CD14-positive monocyte (primary cell): ENCODE measurements at regions not wholly inside any gene's neighbourhood (a gene's known extent, or its start where the extent isn't known, plus 50 kb on each side); places are given as distances from the start of the nearest gene placed in this dataset.

ENCODE experiments used
- DNase-seq, 3 donors: peaks; one replicate each; pipeline ENCODE4 v3.0.0-alpha.2; 2011 to 2022
- H2AFZ ChIP-seq: 2 replicates; pipeline ENCODE4 v1.6.0; 2012; ENCODE audit warnings: mild to moderate bottlenecking, low read depth, low read length, inconsistent platforms; ENCODE audit not compliant: insufficient read depth, poor library complexity, severe bottlenecking
- H3K27ac ChIP-seq, 2 donors: 1 replicate in 1 of 2; 2 replicates in 1 of 2; pipeline ENCODE4 v1.5.1; 2012 to 2013; ENCODE audit warnings: low read length in 2 of 2, control low read depth in 1 of 2, inconsistent platforms in 1 of 2, low read depth in 1 of 2, mild to moderate bottlenecking in 1 of 2
- H3K27me3 ChIP-seq, 2 donors: one replicate each; pipeline versions ENCODE4 v1.6.0 to v1.6.1; 2011 to 2013; ENCODE audit warnings: low read length in 2 of 2; ENCODE audit not compliant: control insufficient read depth in 2 of 2, insufficient read depth in 2 of 2
- H3K36me3 ChIP-seq, 2 donors: replicated peaks in 1 of 2; 1 replicate in 1 of 2; 2 replicates in 1 of 2; pipeline versions ENCODE4 v1.5.1 to v1.6.1; 2012 to 2013; ENCODE audit warnings: low read length in 2 of 2, control low read depth in 1 of 2, inconsistent platforms in 1 of 2, mild to moderate bottlenecking in 1 of 2; ENCODE audit not compliant: insufficient read depth in 2 of 2, control insufficient read depth in 1 of 2
- H3K4me1 ChIP-seq, 2 donors: 1 replicate in 1 of 2; 2 replicates in 1 of 2; pipeline versions ENCODE4 v1.5.1 to v1.6.1; 2012 to 2013; ENCODE audit warnings: low read length in 2 of 2, control low read depth in 1 of 2, inconsistent platforms in 1 of 2, mild to moderate bottlenecking in 1 of 2, moderate library complexity in 1 of 2; ENCODE audit not compliant: insufficient read depth in 2 of 2, control insufficient read depth in 1 of 2
- H3K4me2 ChIP-seq: replicated peaks from 2 replicates; pipeline ENCODE3; 2012; ENCODE audit warnings: low read length, moderate library complexity, mild to moderate bottlenecking; ENCODE audit not compliant: poor library complexity, severe bottlenecking; ENCODE audit errors: extremely low read depth
- H3K4me3 ChIP-seq, 3 experiments: fragments of 200-600 bp in 1 of 3; sonication (generic) in 1 of 3; replicated peaks in 1 of 3; 1 replicate in 2 of 3; 2 replicates in 1 of 3; pipeline ENCODE4 v1.5.1; 2011 to 2013; ENCODE audit warnings: low read length in 3 of 3, mild to moderate bottlenecking in 3 of 3, control low read depth in 2 of 3, low read depth in 2 of 3, inconsistent platforms in 1 of 3, moderate library complexity in 1 of 3
- H3K79me2 ChIP-seq: 2 replicates; pipeline ENCODE4 v1.6.0; 2012; ENCODE audit warnings: mild to moderate bottlenecking, control low read depth, inconsistent platforms, low read length, moderate library complexity; ENCODE audit not compliant: insufficient read depth
- H3K9ac ChIP-seq: 2 replicates; pipeline ENCODE4 v1.6.0; 2017; ENCODE audit warnings: low read length, mild to moderate bottlenecking; ENCODE audit not compliant: insufficient read depth, poor library complexity, severe bottlenecking
- H3K9me3 ChIP-seq, 2 donors: replicated peaks in 1 of 2; 1 replicate in 1 of 2; 2 replicates in 1 of 2; pipeline versions ENCODE4 v1.5.1 to v1.6.1; 2012 to 2013; ENCODE audit warnings: low read length in 2 of 2, control low read depth in 1 of 2; ENCODE audit not compliant: control insufficient read depth in 1 of 2, insufficient read depth in 1 of 2
- H4K20me1 ChIP-seq: 2 replicates; pipeline ENCODE4 v1.6.0; 2012; ENCODE audit warnings: mild to moderate bottlenecking, low read length, control low read depth, moderate library complexity; ENCODE audit not compliant: insufficient read depth
- H3K27ac Mint-ChIP-seq, 7 donors: one replicate each; pipeline ENCODE4 v1.8.0; 2020; ENCODE audit warnings: mild to moderate bottlenecking in 7 of 7, mixed read lengths in 7 of 7, moderate library complexity in 6 of 7, inconsistent platforms in 2 of 7
- H3K27me3 Mint-ChIP-seq, 3 donors: one replicate each; pipeline ENCODE4 v1.8.0; 2021 to 2022; ENCODE audit warnings: low read depth in 3 of 3, mild to moderate bottlenecking in 3 of 3, mixed read lengths in 3 of 3, moderate library complexity in 3 of 3, inconsistent platforms in 1 of 3
- H3K36me3 Mint-ChIP-seq, 2 donors: one replicate each; pipeline ENCODE4 v1.8.0; 2020; ENCODE audit warnings: mixed read lengths in 2 of 2, inconsistent platforms in 1 of 2, mild to moderate bottlenecking in 1 of 2
- H3K4me1 Mint-ChIP-seq: one replicate; pipeline ENCODE4 v1.8.0; 2020; ENCODE audit warnings: mild to moderate bottlenecking, mixed read lengths
- H3K4me3 Mint-ChIP-seq, 2 donors: one replicate each; pipeline ENCODE4 v1.8.0; 2020; ENCODE audit warnings: mild to moderate bottlenecking in 2 of 2, mixed read lengths in 2 of 2, moderate library complexity in 1 of 2
- H3K9me3 Mint-ChIP-seq, 7 donors: one replicate each; pipeline ENCODE4 v1.8.0; 2020 to 2022; ENCODE audit warnings: mixed read lengths in 7 of 7, mild to moderate bottlenecking in 6 of 7, moderate library complexity in 6 of 7, inconsistent platforms in 2 of 7
- CTCF ChIP-seq: fragments of 200-600 bp; IDR thresholded peaks from one replicate; pipeline ENCODE4 v1.8.0; 2022; ENCODE audit warnings: antibody characterized with exemption, mild to moderate bottlenecking
- WGBS: methylation state at CpG from one replicate; pipeline ENCODE4 v1.1.5; 2013; ENCODE audit warnings: missing lambda C conversion rate; ENCODE audit not compliant: insufficient coverage; 5-methylcytosine and 5-hydroxymethylcytosine counted together
- intact Hi-C, 2 donors: fragments of 100-400 bp; cut with micrococcal nuclease; formaldehyde crosslinking; loops; one replicate each; pipeline versions ENCODE4 v1.15.0 to v1.15.1; 2023

GRCh38 chr6:163948250-163948649 lies 533.7 kb downstream of the QKI start:
- no peaks in the 10 kb centered on the region for H3K4me1 Mint-ChIP-seq
- Histone ChIP-seq H3K36me3 (no peaks in the 10 kb centered on the region), H4K20me1 (no peaks in the 10 kb centered on the region), H3K27me3 (peaks cover 8 to 27% of the 10 kb centered on the region in 2 donors), H3K9ac (no peak overlapping the region), H2AFZ (no peak overlapping the region), H3K27ac (no peak overlapping the region), H3K9me3 (no peaks in the 10 kb centered on the region), H3K4me3 (no peak overlapping the region), H3K4me2 (no peak overlapping the region), H3K4me1 (no peaks in the 10 kb centered on the region), H3K79me2 (no peaks in the 10 kb centered on the region)
- DNase-seq, result no peak
- no peak for TF ChIP-seq CTCF
- intact Hi-C loops, result no loop called here
- no peaks in the 10 kb centered on the region for H3K36me3 Mint-ChIP-seq
- no peak overlapping the region for H3K27ac Mint-ChIP-seq
- 73% methylated on average over 3 of the region's 5 CpGs for WGBS
- H3K9me3 Mint-ChIP-seq, result no peaks in the 10 kb centered on the region
- peaks cover 28 to 54% (median 32%) of the 10 kb centered on the region in 3 donors for H3K27me3 Mint-ChIP-seq
- no peak overlapping the region for H3K4me3 Mint-ChIP-seq

GRCh38 chr6:163947276-163947675 lies 532.8 kb downstream of the QKI start:
- Histone ChIP-seq H3K27me3 (peaks cover 4 to 21% of the 10 kb centered on the region in 2 donors), H3K4me3 (no peak overlapping the region), H3K79me2 (no peaks in the 10 kb centered on the region), H3K9ac (no peak overlapping the region), H3K9me3 (no peaks in the 10 kb centered on the region), H3K4me1 (no peaks in the 10 kb centered on the region), H3K36me3 (no peaks in the 10 kb centered on the region), H3K27ac (no peak overlapping the region), H3K4me2 (no peak overlapping the region), H4K20me1 (no peaks in the 10 kb centered on the region), H2AFZ (no peak overlapping the region)
- Mint-ChIP-seq H3K36me3 (no peaks in the 10 kb centered on the region), H3K4me3 (no peak overlapping the region), H3K4me1 (no peaks in the 10 kb centered on the region), H3K27me3 (peaks cover 25 to 51% (median 27%) of the 10 kb centered on the region in 3 donors), H3K27ac (no peak overlapping the region), H3K9me3 (peaks cover 0 to 3% (median 0%) of the 10 kb centered on the region in 7 donors)
- no peak for DNase-seq
- no peak for TF ChIP-seq CTCF
- intact Hi-C loops, result no loop called here
- no CpG with 5 or more reads among the region's 3 CpGs for WGBS
